IPS DF 6.9 (cell line): ENCODE measurements at regions not wholly inside any gene's neighbourhood (a gene's known extent, or its start where the extent isn't known, plus 50 kb on each side); places are given as distances from the start of the nearest gene placed in this dataset.

ENCODE experiments used
- DNase-seq: peaks from one replicate; pipeline ENCODE4 v3.0.0-alpha.2; 2013; ENCODE audit warnings: low read depth, low spot score
- H3K27ac ChIP-seq: one replicate; pipeline ENCODE4 v1.5.1; 2013; ENCODE audit warnings: low read length, control low read depth
- H3K27me3 ChIP-seq: 2 replicates; pipeline ENCODE4 v1.6.1; 2013; ENCODE audit warnings: mild to moderate bottlenecking, low read length; ENCODE audit not compliant: control insufficient read depth, insufficient read depth
- H3K36me3 ChIP-seq: 2 replicates; pipeline ENCODE4 v1.6.1; 2013; ENCODE audit warnings: low read length; ENCODE audit not compliant: control insufficient read depth, insufficient read depth
- H3K4me1 ChIP-seq: 2 replicates; pipeline ENCODE4 v1.6.1; 2013; ENCODE audit warnings: low read length; ENCODE audit not compliant: control insufficient read depth, insufficient read depth
- H3K4me3 ChIP-seq: 2 replicates; pipeline ENCODE4 v1.5.1; 2013; ENCODE audit warnings: mild to moderate bottlenecking, low read length
- H3K9me3 ChIP-seq: 2 replicates; pipeline ENCODE4 v1.6.1; 2013; ENCODE audit warnings: low read length, inconsistent platforms; ENCODE audit not compliant: control insufficient read depth, insufficient read depth
- WGBS: extraction: QIAGEN DNeasy Blood & Tissue Kit; methylation state at CpG from one replicate; pipeline ENCODE4 v1.1.7; 2013; ENCODE audit warnings: mixed read lengths, missing lambda C conversion rate; ENCODE audit not compliant: insufficient read length, insufficient coverage; 5-methylcytosine and 5-hydroxymethylcytosine counted together

- no peaks in the 10 kb centered on the region for H3K9me3 ChIP-seq
- no CpG with 5 or more reads among the region's 4 CpGs for WGBS
- H3K4me3 ChIP-seq: no peak overlapping the region
- DNase-seq: no peak
- H3K4me1 ChIP-seq: no peaks in the 10 kb centered on the region
- no peaks in the 10 kb centered on the region for H3K27me3 ChIP-seq
- no peak overlapping the region for H3K27ac ChIP-seq
- no peaks in the 10 kb centered on the region for H3K36me3 ChIP-seq
These were observed 1031.8 kb upstream of the NR2F2 start for GRCh38 chr15:95298729-95299128.

GRCh38 chr15:95300958-95301357 is 1029.5 kb upstream of the NR2F2 start:
- Histone ChIP-seq H3K4me3 (no peak overlapping the region), H3K4me1 (no peaks in the 10 kb centered on the region), H3K27ac (no peak overlapping the region), H3K9me3 (no peaks in the 10 kb centered on the region), H3K36me3 (no peaks in the 10 kb centered on the region), H3K27me3 (no peaks in the 10 kb centered on the region)
- no peak for DNase-seq
- WGBS: no CpG with 5 or more reads among the region's 4 CpGs

DNA sequence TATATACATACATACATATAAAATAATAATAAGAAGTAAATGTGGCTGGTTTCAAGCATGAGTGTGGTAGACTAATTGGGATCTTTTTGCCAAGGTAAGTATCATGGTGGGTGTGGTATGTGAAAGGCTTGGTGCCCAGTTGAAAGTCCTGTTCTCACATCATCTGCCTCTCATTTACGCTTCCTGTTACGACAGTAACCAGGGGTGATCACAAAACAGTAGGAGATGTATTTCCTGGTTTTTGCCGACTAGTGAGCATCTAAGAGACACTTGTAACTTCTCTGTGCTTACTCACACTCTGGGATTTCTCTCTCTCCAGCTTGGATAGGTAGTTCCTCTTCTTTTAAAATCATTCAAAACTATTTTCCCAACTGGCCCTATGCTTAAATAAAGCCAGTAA is 1028.3 kb upstream of the NR2F2 start:
- WGBS: no CpG with 5 or more reads among the region's 3 CpGs
- H3K4me1 ChIP-seq: no peaks in the 10 kb centered on the region
- H3K27me3 ChIP-seq: no peaks in the 10 kb centered on the region
- no peak for DNase-seq
- no peaks in the 10 kb centered on the region for H3K36me3 ChIP-seq
- H3K4me3 ChIP-seq: no peak overlapping the region
- no peaks in the 10 kb centered on the region for H3K9me3 ChIP-seq
- H3K27ac ChIP-seq: no peak overlapping the region

GRCh38 chr15:95302809-95303208 is 1027.7 kb upstream of the NR2F2 start:
- no peaks in the 10 kb centered on the region for H3K36me3 ChIP-seq
- no peaks in the 10 kb centered on the region for H3K27me3 ChIP-seq
- H3K27ac ChIP-seq: no peak overlapping the region
- H3K9me3 ChIP-seq: no peaks in the 10 kb centered on the region
- DNase-seq: no peak
- H3K4me1 ChIP-seq: no peaks in the 10 kb centered on the region
- no peak overlapping the region for H3K4me3 ChIP-seq
- no CpG with 5 or more reads among the region's 6 CpGs for WGBS

- Histone ChIP-seq H3K27ac (no peak overlapping the region), H3K27me3 (no peaks in the 10 kb centered on the region), H3K4me3 (no peak overlapping the region)
These were observed 1026.8 kb upstream of the NR2F2 start for GRCh38 chr15:95303713-95304112.

DNA sequence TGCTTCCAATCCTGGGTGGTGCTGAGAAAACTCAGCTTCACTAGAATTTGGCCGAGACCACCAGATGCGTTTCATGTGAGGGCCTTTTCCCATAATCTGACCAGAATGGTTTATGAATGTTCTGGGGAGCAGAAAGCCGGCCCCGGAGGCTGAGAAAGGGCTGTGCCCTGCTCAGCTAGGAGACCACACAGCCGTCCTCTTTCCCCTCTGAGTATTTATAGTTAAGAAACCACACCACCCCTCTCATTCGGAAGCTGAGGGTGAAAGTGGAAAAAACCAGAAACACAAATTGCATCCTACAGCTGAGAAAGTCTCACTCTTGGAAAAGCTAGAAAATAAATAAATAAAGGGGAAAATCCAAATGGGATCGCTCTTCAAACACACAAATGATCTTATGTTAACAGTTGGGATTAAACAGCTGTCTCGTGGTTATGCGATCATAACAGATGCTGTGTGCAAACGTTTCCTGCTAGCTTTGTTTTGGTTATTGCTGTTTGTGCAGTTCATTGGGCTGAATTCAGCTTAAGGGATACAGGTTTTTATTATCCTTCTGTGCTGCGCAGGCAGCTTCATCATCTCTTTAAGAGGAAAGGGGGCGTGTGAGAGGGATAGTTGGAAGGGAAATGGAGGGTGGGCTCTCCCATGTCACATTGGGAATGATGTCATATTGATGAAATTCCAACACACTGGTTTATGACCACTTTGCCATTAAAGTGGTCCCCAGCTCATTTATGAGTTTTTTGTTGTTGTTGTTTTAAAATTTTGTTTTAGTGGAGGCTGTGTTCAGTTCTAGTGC is 1026.2 kb upstream of the NR2F2 start:
- Histone ChIP-seq H3K4me1 (no peaks in the 10 kb centered on the region), H3K36me3 (no peaks in the 10 kb centered on the region), H3K27ac (no peak overlapping the region), H3K9me3 (no peaks in the 10 kb centered on the region), H3K27me3 (no peaks in the 10 kb centered on the region), H3K4me3 (no peak overlapping the region)
- no CpG with 5 or more reads among the region's 12 CpGs for WGBS
- no peak for DNase-seq

More at GRCh38 chr15:95303713-95304112, 1026.8 kb upstream of the NR2F2 start:
- no peak for DNase-seq
- Histone ChIP-seq H3K4me1 (no peaks in the 10 kb centered on the region), H3K36me3 (no peaks in the 10 kb centered on the region), H3K9me3 (no peaks in the 10 kb centered on the region)
- WGBS: no CpG with 5 or more reads among the region's 4 CpGs

- Histone ChIP-seq H3K4me3 (no peak overlapping the region), H3K9me3 (no peaks in the 10 kb centered on the region), H3K4me1 (no peaks in the 10 kb centered on the region), H3K36me3 (no peaks in the 10 kb centered on the region), H3K27ac (no peak overlapping the region), H3K27me3 (no peaks in the 10 kb centered on the region)
- no CpG with 5 or more reads among the region's 4 CpGs for WGBS
- no peak for DNase-seq
These were observed 1025.5 kb upstream of the NR2F2 start for GRCh38 chr15:95304947-95305400.

GRCh38 chr15:95307115-95307514 is 1023.4 kb upstream of the NR2F2 start:
- no peak overlapping the region for H3K4me3 ChIP-seq
- H3K27me3 ChIP-seq: no peaks in the 10 kb centered on the region
- no CpG with 5 or more reads among the region's 4 CpGs for WGBS
- no peak for DNase-seq
- H3K27ac ChIP-seq: no peak overlapping the region
- no peaks in the 10 kb centered on the region for H3K4me1 ChIP-seq
- no peaks in the 10 kb centered on the region for H3K36me3 ChIP-seq
- no peaks in the 10 kb centered on the region for H3K9me3 ChIP-seq

DNA sequence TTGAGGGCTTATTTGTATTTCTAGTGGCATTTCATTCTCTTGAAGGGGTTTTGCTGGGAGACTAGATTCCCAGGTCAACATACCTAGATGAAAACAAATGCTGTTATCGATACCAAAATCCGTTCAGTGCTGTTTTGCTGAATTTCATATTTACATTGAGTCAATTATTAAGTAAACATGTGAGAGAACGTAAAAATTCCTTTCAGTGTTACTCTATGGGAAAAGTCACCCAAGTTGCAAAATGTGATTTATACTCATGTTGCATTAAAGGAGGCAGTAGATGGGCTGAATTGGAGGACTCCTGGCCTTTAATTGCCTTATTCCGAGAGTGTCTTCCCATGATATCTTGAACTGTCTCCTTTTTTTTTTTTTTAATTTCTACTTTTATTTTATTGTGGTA is 1011.3 kb upstream of the NR2F2 start:
- no peaks in the 10 kb centered on the region for H3K36me3 ChIP-seq
- DNase-seq: no peak
- no peaks in the 10 kb centered on the region for H3K27me3 ChIP-seq
- no CpG with 5 or more reads among the region's 4 CpGs for WGBS
- H3K4me3 ChIP-seq: no peak overlapping the region
- no peak overlapping the region for H3K27ac ChIP-seq
- H3K4me1 ChIP-seq: no peaks in the 10 kb centered on the region
- no peaks in the 10 kb centered on the region for H3K9me3 ChIP-seq

GRCh38 chr15:95323796-95324195 is 1006.7 kb upstream of the NR2F2 start:
- no peak for DNase-seq
- no peaks in the 10 kb centered on the region for H3K9me3 ChIP-seq
- WGBS: no CpG with 5 or more reads among the region's 7 CpGs
- peaks cover 1% of the 10 kb centered on the region; the same call in 1 of the 2 replicates for H3K4me1 ChIP-seq
- no peaks in the 10 kb centered on the region for H3K36me3 ChIP-seq
- H3K4me3 ChIP-seq: no peak overlapping the region
- H3K27me3 ChIP-seq: no peaks in the 10 kb centered on the region; the same call in 1 of the 2 replicates
- no peak overlapping the region for H3K27ac ChIP-seq

GRCh38 chr15:95324656-95325055 is 1005.8 kb upstream of the NR2F2 start:
- Histone ChIP-seq H3K9me3 (no peaks in the 10 kb centered on the region), H3K4me1 (peaks cover 1% of the 10 kb centered on the region; the same call in 1 of the 2 replicates), H3K27me3 (no peaks in the 10 kb centered on the region; the same call in 1 of the 2 replicates), H3K4me3 (no peak overlapping the region), H3K36me3 (no peaks in the 10 kb centered on the region), H3K27ac (no peak overlapping the region)
- WGBS: no CpG with 5 or more reads among the region's 7 CpGs
- no peak for DNase-seq
